Upper lobe of left lung (tissue), 6 donors: ENCODE measurements at regions not wholly inside any gene's neighbourhood (a gene's known extent, or its start where the extent isn't known, plus 50 kb on each side); places are given as distances from the start of the nearest gene placed in this dataset.

Source experiments
- ATAC-seq, 2 donors: fragments of 200-7000 bp; cut with Tn5 transposase; one replicate each; pipeline ENCODE4 v1.9.1; 2022; ENCODE audit warnings: mild to moderate bottlenecking in 2 of 2, moderate library complexity in 2 of 2; ENCODE audit not compliant: low FRiP score in 2 of 2
- DNase-seq, 2 donors: peaks; one replicate each; pipeline ENCODE4 v3.0.0-alpha.2; 2019 to 2020
- H3K27ac ChIP-seq, 4 donors: fragments of 200-600 bp; sonication (generic); one replicate each; pipeline ENCODE4 v1.5.1; 2016 to 2019
- H3K27me3 ChIP-seq, 4 donors: fragments of 200-600 bp; sonication (generic); one replicate each; pipeline ENCODE4 v1.5.1; 2017 to 2019
- H3K36me3 ChIP-seq, 4 donors: fragments of 200-600 bp; sonication (generic); one replicate each; pipeline ENCODE4 v1.5.1; 2016 to 2019
- H3K4me1 ChIP-seq, 4 donors: fragments of 200-600 bp; sonication (generic); one replicate each; pipeline ENCODE4 v1.5.1; 2018 to 2019
- H3K4me3 ChIP-seq, 4 donors: fragments of 200-600 bp; sonication (generic); one replicate each; pipeline ENCODE4 v1.5.1; 2017 to 2019; ENCODE audit warnings: mild to moderate bottlenecking in 2 of 4, moderate library complexity in 1 of 4
- H3K9me3 ChIP-seq, 4 donors: fragments of 200-600 bp; sonication (generic); one replicate each; pipeline ENCODE4 v1.5.1; 2018 to 2019
- CTCF ChIP-seq, 6 experiments: fragments of 450-650 bp in 4 of 6; fragments of 200-600 bp in 2 of 6; sonication (generic) in 2 of 6; IDR thresholded peaks; one replicate each; pipeline ENCODE4 v1.5.1; 2016 to 2019; ENCODE audit warnings: antibody characterized with exemption in 6 of 6
- EP300 ChIP-seq, 4 donors: sonication (generic); formaldehyde crosslinking; IDR thresholded peaks; one replicate each; pipeline ENCODE4 v1.5.1; 2017; ENCODE audit warnings: antibody characterized with exemption in 4 of 4, control low read depth in 2 of 4
- POLR2A ChIP-seq, 4 donors: fragments of 450-650 bp; IDR thresholded peaks; one replicate each; pipeline ENCODE4 v1.5.1; 2016 to 2017; ENCODE audit warnings: antibody characterized with exemption in 4 of 4, mild to moderate bottlenecking in 2 of 4
- POLR2AphosphoS5 ChIP-seq, 2 donors: sonication (generic); formaldehyde crosslinking; IDR thresholded peaks; one replicate each; pipeline ENCODE4 v1.5.1; 2017; ENCODE audit warnings: antibody characterized with exemption in 2 of 2
- WGBS, 2 donors: methylation state at CpG; one replicate each; pipeline ENCODE4 v1.1.5; 2017 to 2018; 5-methylcytosine and 5-hydroxymethylcytosine counted together
- donor health status: DM: no; HTN: no; CAD: no; lungs with moderate emphysema.
- donor health status: DM: no; HTN: yes; CAD: no; lungs with severe emphysema.

- ATAC-seq = no peak
- H3K27me3 ChIP-seq = no peaks in the 10 kb centered on the region
- TF ChIP-seq CTCF (IDR thresholded peaks at IDR 0.05) = no peak
- TF ChIP-seq EP300 (IDR thresholded peaks at IDR 0.05) = no peak
- TF ChIP-seq POLR2A (IDR thresholded peaks at IDR 0.05) = no peak
- TF ChIP-seq POLR2AphosphoS5 (IDR thresholded peaks at IDR 0.05) = no peak
- no peak for DNase-seq
- H3K9me3 ChIP-seq = no peaks in the 10 kb centered on the region
- H3K27ac ChIP-seq = no peak overlapping the region
- no peak overlapping the region for H3K4me3 ChIP-seq
- 96 to 97% methylated on average over 4 of the region's 4 CpGs for WGBS, 2 donors
- H3K36me3 ChIP-seq = no peaks in the 10 kb centered on the region
- no peaks in the 10 kb centered on the region for H3K4me1 ChIP-seq
Observed at GRCh38 chr12:89889062-89889461, 180.4 kb upstream of the ATP2B1 start.

- Histone ChIP-seq H3K9me3 (no peaks in the 10 kb centered on the region), H3K27me3 (no peaks in the 10 kb centered on the region), H3K27ac (no peak overlapping the region), H3K36me3 (no peaks in the 10 kb centered on the region), H3K4me1 (no peaks in the 10 kb centered on the region), H3K4me3 (no peak overlapping the region)
- DNase-seq (no peak), ATAC-seq (no peak)
- TF ChIP-seq EP300 (IDR thresholded peaks at IDR 0.05) = no peak
Observed at GRCh38 chr12:89884952-89885351, 176.3 kb upstream of the ATP2B1 start.

- ATAC-seq (no peak), DNase-seq (no peak)
- no peaks in the 10 kb centered on the region for H3K27me3 ChIP-seq
- TF ChIP-seq POLR2AphosphoS5 (IDR thresholded peaks at IDR 0.05) (no peak), POLR2A (IDR thresholded peaks at IDR 0.05) (no peak), CTCF (IDR thresholded peaks at IDR 0.05) (no peak), EP300 (IDR thresholded peaks at IDR 0.05) (no peak)
- H3K36me3 ChIP-seq = no peaks in the 10 kb centered on the region
- no peaks in the 10 kb centered on the region for H3K4me1 ChIP-seq
- H3K4me3 ChIP-seq = no peak overlapping the region
- WGBS, 2 donors = 71 to 73% methylated on average over 1 of the region's 1 CpG
- H3K9me3 ChIP-seq = no peaks in the 10 kb centered on the region
- no peak overlapping the region for H3K27ac ChIP-seq
Observed at GRCh38 chr12:89884416-89884898, 175.8 kb upstream of the ATP2B1 start.

- Histone ChIP-seq H3K9me3 (no peaks in the 10 kb centered on the region), H3K27me3 (no peaks in the 10 kb centered on the region), H3K4me1 (no peaks in the 10 kb centered on the region), H3K4me3 (no peak overlapping the region), H3K36me3 (no peaks in the 10 kb centered on the region), H3K27ac (no peak overlapping the region)
- TF ChIP-seq POLR2AphosphoS5 (IDR thresholded peaks at IDR 0.05) (no peak), POLR2A (IDR thresholded peaks at IDR 0.05) (no peak), EP300 (IDR thresholded peaks at IDR 0.05) (no peak), CTCF (IDR thresholded peaks at IDR 0.05) (no peak)
- DNase-seq (no peak), ATAC-seq (no peak)
- WGBS, 2 donors = 94 to 99% methylated on average over 4 of the region's 4 CpGs
Observed at GRCh38 chr12:89883630-89884389, 175.2 kb upstream of the ATP2B1 start.

GRCh38 chr12:89882792-89883191 is 174.2 kb upstream of the ATP2B1 start:
- no peaks in the 10 kb centered on the region for H3K27me3 ChIP-seq
- no peaks in the 10 kb centered on the region for H3K4me1 ChIP-seq
- no peaks in the 10 kb centered on the region for H3K9me3 ChIP-seq
- no peak for ATAC-seq
- H3K4me3 ChIP-seq = no peak overlapping the region
- no peak for TF ChIP-seq POLR2A (IDR thresholded peaks at IDR 0.05)
- no peak for TF ChIP-seq CTCF (IDR thresholded peaks at IDR 0.05)
- TF ChIP-seq EP300 (IDR thresholded peaks at IDR 0.05) = no peak
- H3K36me3 ChIP-seq = no peaks in the 10 kb centered on the region
- DNase-seq = no peak
- no peak overlapping the region for H3K27ac ChIP-seq
